ENCODE measurements at regions not wholly inside any gene's neighbourhood (a gene's known extent, or its start where the extent isn't known, plus 50 kb on each side); places are given as distances from the start of the nearest gene placed in this dataset.

GRCh38 chr1:177801790-177802189 is 168.1 kb downstream of the SEC16B start:
- Histone ChIP-seq H4K5ac (ENCODE audit: low read depth, low read length) (no peak overlapping the region), H3K23ac (ENCODE audit: low read depth, low read length) (no peak overlapping the region), H3K9me1 (ENCODE audit: insufficient read depth, low read length) (no peaks in the 10 kb centered on the region; the same call in 1 of the 2 replicates), H2BK5ac (ENCODE audit: low read depth, low read length, poor library complexity, severe bottlenecking) (no peak overlapping the region), H3K4me2 (ENCODE audit: low read depth, low read length) (no peak overlapping the region), H2BK20ac (ENCODE audit: low read depth, low read length) (no peak overlapping the region), H2BK120ac (ENCODE audit: low read depth, low read length) (no peak overlapping the region), H3K9me3 (ENCODE audit: control insufficient read depth, insufficient read depth, low read length) (peaks cover 4% of the 10 kb centered on the region), H3K36me3 (ENCODE audit: control insufficient read depth, insufficient read depth, low read length) (no peaks in the 10 kb centered on the region), H2AFZ (replicated peaks; ENCODE audit: low read length, poor library complexity) (no peak overlapping the region), H4K91ac (ENCODE audit: insufficient read depth, low read depth, low read length) (no peak overlapping the region), H2BK15ac (ENCODE audit: low read depth, low read length) (no peak overlapping the region), H3K27ac (ENCODE audit: insufficient read depth, low read length) (no peak overlapping the region), H3K4ac (ENCODE audit: low read depth, low read length) (no peak overlapping the region), H3K4me1 (ENCODE audit: control insufficient read depth, insufficient read depth, low read length) (peaks cover 2% of the 10 kb centered on the region; the same call in 1 of the 2 replicates), H2AK9ac (replicated peaks; ENCODE audit: low read depth, low read length, poor library complexity) (no peak overlapping the region), H3K79me1 (ENCODE audit: low read depth in 1 of 2, low read length in 2 of 2) (no peaks in the 10 kb centered on the region), H4K8ac (ENCODE audit: low read depth in 2 of 2, low read length in 2 of 2) (no peak overlapping the region), H3K56ac (ENCODE audit: extremely low read depth, insufficient read depth, low read length) (no peak overlapping the region), H3K18ac (ENCODE audit: low read depth, low read length) (no peak overlapping the region), H4K20me1 (ENCODE audit: insufficient read depth, low read length) (no peaks in the 10 kb centered on the region), H3K27me3 (ENCODE audit: control insufficient read depth, insufficient read depth, low read length) (peaks cover 16% of the 10 kb centered on the region), H3K14ac (replicated peaks; ENCODE audit: low read depth, low read length) (no peak overlapping the region), H3K4me3 (ENCODE audit: insufficient read depth, low read depth, low read length) (no peak overlapping the region), H3K9ac (ENCODE audit: low read depth, low read length) (no peak overlapping the region), H2AK5ac (ENCODE audit: low read depth, low read length) (no peak overlapping the region)
- no TSS peak for BruUV-seq (replicated peaks)
- 60% methylated on average over 2 of the region's 3 CpGs; no CpG with 5 or more reads in 1 of the 2 experiments for WGBS, 2 experiments (ENCODE audit: extremely low coverage in 2 of 2, insufficient read length in 1 of 2)
- TF ChIP-seq MXI1 (IDR thresholded peaks at IDR 0.05; ENCODE audit: borderline replicate concordance, low read depth, low read length) = no peak
- TF ChIP-seq SMC3 (IDR thresholded peaks at IDR 0.05; ENCODE audit: low read depth, low read length) = no peak
- TF ChIP-seq CEBPB (IDR thresholded peaks at IDR 0.05; ENCODE audit: low read depth, low read length) = no peak
- TF ChIP-seq MAFK (IDR thresholded peaks at IDR 0.05; ENCODE audit: low read depth, low read length) = no peak
- no peak for TF ChIP-seq FOS (IDR thresholded peaks at IDR 0.05; ENCODE audit: low read depth, low read length)
- TF ChIP-seq BHLHE40 (IDR thresholded peaks at IDR 0.05; ENCODE audit: low read depth, low read length) = no peak
- no peak for TF ChIP-seq RCOR1 (IDR thresholded peaks at IDR 0.05; ENCODE audit: insufficient replicate concordance, low read length)
- dilution Hi-C loops (cut with HindIII; ENCODE audit: low sequenced_read_pairs, unreplicated experiment) (no loop called here), intact Hi-C loops (cut with micrococcal nuclease) (no loop called here), in situ Hi-C loops (cut with MboI; ENCODE audit: low sequenced_read_pairs) (no loop called here)
- CTCF ChIA-PET = no interaction called here
- POLR2A ChIA-PET (ENCODE audit: unreplicated experiment) = no interaction called here
- ATAC-seq (ENCODE audit: low read depth) (no peak), DNase-seq (no peak)
